ENCODE measurements at regions not wholly inside any gene's neighbourhood (a gene's known extent, or its start where the extent isn't known, plus 50 kb on each side); places are given as distances from the start of the nearest gene placed in this dataset.
A peak's percentile ranks its signal among the peaks of the same experiment; 100 is the strongest.

DNA sequence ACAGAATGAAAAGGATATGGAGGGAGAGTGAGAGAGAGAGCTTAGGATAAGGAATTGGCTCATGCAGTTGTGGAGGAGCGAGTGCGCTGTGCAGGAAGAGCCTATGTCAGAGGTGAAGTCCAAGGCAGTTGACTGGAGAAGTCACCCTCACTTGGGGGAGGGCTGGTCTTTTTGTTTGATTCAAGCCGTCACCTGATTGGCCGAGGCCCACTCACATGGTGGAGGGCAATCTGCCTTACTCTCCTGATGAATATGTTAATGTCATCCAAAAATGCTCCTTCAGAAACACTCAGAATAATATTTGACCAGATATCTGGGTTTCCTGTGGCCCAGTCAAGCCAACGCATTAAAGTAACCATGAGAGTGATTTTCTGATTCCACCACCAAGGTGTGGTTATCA is 131.7 kb downstream of the KATNIP start (continued):
- TF ChIP-seq, protein P1, sequence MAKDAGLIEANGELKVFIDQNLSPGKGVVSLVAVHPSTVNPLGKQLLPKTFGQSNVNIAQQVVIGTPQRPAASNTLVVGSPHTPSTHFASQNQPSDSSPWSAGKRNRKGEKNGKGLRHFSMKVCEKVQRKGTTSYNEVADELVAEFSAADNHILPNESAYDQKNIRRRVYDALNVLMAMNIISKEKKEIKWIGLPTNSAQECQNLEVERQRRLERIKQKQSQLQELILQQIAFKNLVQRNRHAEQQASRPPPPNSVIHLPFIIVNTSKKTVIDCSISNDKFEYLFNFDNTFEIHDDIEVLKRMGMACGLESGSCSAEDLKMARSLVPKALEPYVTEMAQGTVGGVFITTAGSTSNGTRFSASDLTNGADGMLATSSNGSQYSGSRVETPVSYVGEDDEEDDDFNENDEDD (CRISPR knock-in tag; IDR thresholded peaks at IDR 0.05; ENCODE audit: borderline replicate concordance), result no peak
- TF ChIP-seq HNF4A (CRISPR knock-in tag; IDR thresholded peaks at IDR 0.05), result no peak
- no peak for TF ChIP-seq ZNF619 (CRISPR knock-in tag; IDR thresholded peaks at IDR 0.05)
- TF ChIP-seq ZNF614 (CRISPR knock-in tag; IDR thresholded peaks at IDR 0.05; ENCODE audit: borderline replicate concordance), result no peak
- TF ChIP-seq ZNF776 (CRISPR knock-in tag; IDR thresholded peaks at IDR 0.05), result no peak

DNA sequence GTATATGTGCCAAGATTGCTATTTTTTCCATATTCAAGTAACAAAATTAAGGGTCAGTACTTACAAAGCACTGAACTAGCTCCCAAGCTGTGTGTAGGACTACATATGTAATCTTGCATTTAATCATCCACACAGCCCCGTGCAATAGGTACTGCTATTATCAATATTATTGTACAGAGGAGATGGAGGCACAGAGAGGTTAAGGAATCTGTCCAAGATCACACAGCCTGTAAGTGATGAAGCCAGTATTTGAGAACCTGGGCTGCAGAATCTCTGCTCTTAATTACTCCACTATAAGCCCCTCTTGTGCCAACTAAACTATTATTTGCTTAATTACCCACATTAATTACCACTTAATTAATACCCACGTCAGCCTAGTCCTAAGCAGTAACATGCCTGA is 134.1 kb downstream of the KATNIP start:
- H3K79me2 ChIP-seq (ENCODE audit: insufficient read depth, low read length), result no peaks in the 10 kb centered on the region
- 74% methylated on average over 2 of the region's 2 CpGs for WGBS (ENCODE audit: low lambda C conversion rate)
- peaks cover 7% of the 10 kb centered on the region in 2 experiments for H3K36me3 ChIP-seq (replicated peaks in 1 of 2; ENCODE audit: control insufficient read depth in 1 of 2, insufficient read depth in 2 of 2, low read length in 2 of 2)
- H4K20me1 ChIP-seq (ENCODE audit: insufficient read depth, low read length), result no peaks in the 10 kb centered on the region
- H3K9ac ChIP-seq (ENCODE audit: insufficient read depth, low read depth, low read length), result no peak overlapping the region
- in situ Hi-C loops (cut with HindIII; ENCODE audit: extremely low pct_ligation_motif_present, low pct_unique_long_range_greater_than_20kb) (no loop called here), intact Hi-C loops (cut with micrococcal nuclease; ENCODE audit: unreplicated experiment) (no loop called here)
- H3K9me3 ChIP-seq (ENCODE audit: low read length), result no peaks in the 10 kb centered on the region
- ATAC-seq, result no peak
- no peak overlapping the region for H2AFZ ChIP-seq (ENCODE audit: low read length)
- no peak for FAIRE-seq
- ChIA-PET CTCF (ENCODE audit: low intra/inter-chr PET ratio, low total read pairs) (no interaction called here), POLR2A (no interaction called here)
- H3K4me3 ChIP-seq (replicated peaks in 1 of 3; ENCODE audit: insufficient read depth in 1 of 3, low read depth in 2 of 3, low read length in 3 of 3), result no peak overlapping the region
- no peaks in the 10 kb centered on the region for H3K4me1 ChIP-seq (ENCODE audit: insufficient read depth, low read length)
- no peak overlapping the region for H3K27ac ChIP-seq (ENCODE audit: extremely low read length, insufficient read depth, low read length)
- no peak overlapping the region for H3K4me2 ChIP-seq (ENCODE audit: low read depth, low read length)
- peak; percentile 39; the same call in 1 of the 2 replicates for TF ChIP-seq ZNF768 (CRISPR knock-in tag; IDR thresholded peaks at IDR 0.05)
- no peak for TF ChIP-seq KLF16 (CRISPR knock-in tag; IDR thresholded peaks at IDR 0.05)
- DNase-seq (ENCODE audit: low spot score), result no peak
- no TSS peak for BruUV-seq (replicated peaks)
- no peaks in the 10 kb centered on the region for H3K27me3 ChIP-seq (ENCODE audit: control insufficient read depth in 1 of 2, insufficient read depth in 2 of 2, low read length in 2 of 2)

DNA sequence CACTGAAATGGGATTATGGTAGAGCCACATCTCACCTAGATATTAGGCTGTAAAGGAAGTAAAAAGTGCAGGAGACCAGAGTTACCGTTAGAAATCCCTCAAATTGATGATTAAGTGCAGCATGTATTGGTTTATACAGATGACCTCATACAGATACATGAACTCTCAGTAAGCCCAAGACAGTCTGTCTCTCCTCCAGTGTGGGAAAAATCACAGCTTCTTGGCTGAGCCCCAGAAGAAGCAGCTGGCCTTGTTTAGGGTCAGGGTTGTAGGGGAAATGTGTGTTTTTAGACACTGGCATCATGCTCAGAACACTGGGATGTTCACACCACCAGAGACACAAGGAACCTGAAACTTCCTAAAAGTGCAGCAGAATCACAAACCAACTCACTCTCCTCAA is 135.9 kb downstream of the KATNIP start:
- no peak overlapping the region for H2AFZ ChIP-seq (ENCODE audit: low read length)
- H4K20me1 ChIP-seq (ENCODE audit: insufficient read depth, low read length), result no peaks in the 10 kb centered on the region
- in situ Hi-C loops (cut with HindIII; ENCODE audit: extremely low pct_ligation_motif_present, low pct_unique_long_range_greater_than_20kb), result no loop called here
- H3K4me1 ChIP-seq (ENCODE audit: insufficient read depth, low read length), result no peaks in the 10 kb centered on the region
- H3K4me3 ChIP-seq (replicated peaks in 1 of 3; ENCODE audit: insufficient read depth in 1 of 3, low read depth in 2 of 3, low read length in 3 of 3), result no peak overlapping the region
- H3K4me2 ChIP-seq (ENCODE audit: low read depth, low read length), result no peak overlapping the region
- BruUV-seq (replicated peaks), result no TSS peak
- H3K27ac ChIP-seq (ENCODE audit: extremely low read length, insufficient read depth, low read length), result no peak overlapping the region
- 96% methylated on average over 1 of the region's 1 CpG for WGBS (ENCODE audit: low lambda C conversion rate)
- no peak for ATAC-seq
- H3K79me2 ChIP-seq (ENCODE audit: insufficient read depth, low read length), result no peaks in the 10 kb centered on the region
- intact Hi-C loops (cut with micrococcal nuclease; ENCODE audit: unreplicated experiment), result no loop called here
- no peak for FAIRE-seq
- no peak overlapping the region for H3K9ac ChIP-seq (ENCODE audit: insufficient read depth, low read depth, low read length)
- H3K27me3 ChIP-seq (ENCODE audit: control insufficient read depth in 1 of 2, insufficient read depth in 2 of 2, low read length in 2 of 2), result no peaks in the 10 kb centered on the region
- DNase-seq (ENCODE audit: low spot score), result no peak
- H3K36me3 ChIP-seq (replicated peaks in 1 of 2; ENCODE audit: control insufficient read depth in 1 of 2, insufficient read depth in 2 of 2, low read length in 2 of 2), result peaks cover 5 to 6% of the 10 kb centered on the region in 2 experiments
- no peak for TF ChIP-seq ZNF777 (CRISPR knock-in tag; IDR thresholded peaks at IDR 0.05)
- TF ChIP-seq ZNF615 (CRISPR knock-in tag; IDR thresholded peaks at IDR 0.05; ENCODE audit: borderline replicate concordance), result no peak
- TF ChIP-seq, protein P2, sequence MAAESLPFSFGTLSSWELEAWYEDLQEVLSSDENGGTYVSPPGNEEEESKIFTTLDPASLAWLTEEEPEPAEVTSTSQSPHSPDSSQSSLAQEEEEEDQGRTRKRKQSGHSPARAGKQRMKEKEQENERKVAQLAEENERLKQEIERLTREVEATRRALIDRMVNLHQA (CRISPR knock-in tag; IDR thresholded peaks at IDR 0.05), result no peak
- TF ChIP-seq ZBTB3 (CRISPR knock-in tag; IDR thresholded peaks at IDR 0.05; ENCODE audit: borderline replicate concordance, low read depth), result no peak
- TF ChIP-seq RXRB (CRISPR knock-in tag; IDR thresholded peaks at IDR 0.05; ENCODE audit: borderline replicate concordance), result no peak
- TF ChIP-seq ZNF225 (CRISPR knock-in tag; IDR thresholded peaks at IDR 0.05), result no peak
- TF ChIP-seq ZNF556 (CRISPR knock-in tag; IDR thresholded peaks at IDR 0.05; ENCODE audit: borderline replicate concordance), result no peak
- no peak for TF ChIP-seq SOX6 (IDR thresholded peaks at IDR 0.05)
- no peak for TF ChIP-seq SOX6 (CRISPR knock-in tag; IDR thresholded peaks at IDR 0.05)
- ChIA-PET CTCF (ENCODE audit: low intra/inter-chr PET ratio, low total read pairs) (no interaction called here), POLR2A (no interaction called here)
- H3K9me3 ChIP-seq (ENCODE audit: low read length), result no peaks in the 10 kb centered on the region

All from HepG2 (cell line).